GM10266 (cell line): ENCODE measurements at regions not wholly inside any gene's neighbourhood (a gene's known extent, or its start where the extent isn't known, plus 50 kb on each side); places are given as distances from the start of the nearest gene placed in this dataset.

Experiments
- DNase-seq: peaks from one replicate; pipeline ENCODE4 v3.0.0; 2012; ENCODE audit errors: extremely low spot score
- CTCF ChIP-seq: IDR thresholded peaks from 2 replicates; pipeline ENCODE4 v1.5.1; 2012; ENCODE audit warnings: mild to moderate bottlenecking, low read depth; ENCODE audit not compliant: control insufficient read depth, insufficient read depth; ENCODE audit errors: missing control alignments

DNA sequence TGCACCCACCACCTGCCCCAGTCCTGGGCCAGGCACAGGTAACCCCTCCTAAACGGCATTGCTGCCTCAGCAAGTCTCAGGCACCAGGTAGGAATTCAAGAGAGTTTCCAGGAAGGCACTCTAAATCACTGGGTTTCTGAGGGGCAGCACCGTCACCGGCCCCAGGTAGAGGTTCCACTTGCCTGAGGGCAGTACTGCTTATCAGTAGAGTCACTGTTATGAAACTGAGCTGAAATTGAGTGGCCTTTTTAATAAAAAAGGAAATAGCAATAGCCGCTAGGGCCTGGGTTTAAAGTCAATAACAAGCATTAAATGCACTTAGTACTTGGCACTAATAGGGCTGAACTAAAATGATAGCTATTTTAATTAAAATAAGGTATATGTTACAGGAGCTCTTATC lies 653.7 kb downstream of the METTL4 start:
- no peak for TF ChIP-seq CTCF

GRCh38 chr18:1922066-1922465 lies 649.2 kb downstream of the METTL4 start:
- TF ChIP-seq CTCF = no peak
- no peak for DNase-seq

More for the DNA sequence above, 653.7 kb downstream of the METTL4 start:
- DNase-seq = no peak

DNA sequence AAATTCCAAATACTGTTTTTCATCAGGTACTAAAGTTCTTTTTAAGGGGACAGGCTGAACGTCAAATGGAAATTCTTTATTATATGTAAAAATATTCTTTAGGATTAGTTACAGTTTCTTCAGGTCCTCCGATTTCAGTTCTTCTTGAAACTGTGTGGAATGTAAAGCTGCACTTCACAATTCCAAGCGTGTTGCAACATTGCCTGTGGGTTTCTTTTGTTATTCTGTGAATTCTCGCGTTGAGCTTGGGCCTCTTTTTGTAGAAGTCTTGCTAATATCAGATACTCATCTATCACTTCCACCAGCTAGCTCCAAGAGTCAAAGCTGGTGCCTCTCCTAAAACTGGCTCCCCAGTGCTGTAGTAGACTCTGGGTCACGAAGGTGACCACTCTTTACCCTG lies 642.6 kb downstream of the METTL4 start:
- no peak for TF ChIP-seq CTCF
- DNase-seq = no peak

- TF ChIP-seq CTCF = no peak
- no peak for DNase-seq
These were observed 641.6 kb downstream of the METTL4 start for GRCh38 chr18:1929720-1930119.

GRCh38 chr18:1930291-1931270 lies 640.7 kb downstream of the METTL4 start:
- DNase-seq = no peak
- TF ChIP-seq CTCF = no peak

GRCh38 chr18:1952486-1952885 lies 618.8 kb downstream of the METTL4 start:
- no peak for DNase-seq
- no peak for TF ChIP-seq CTCF
